Natural killer cell (primary cell): ENCODE measurements at regions not wholly inside any gene's neighbourhood (a gene's known extent, or its start where the extent isn't known, plus 50 kb on each side); places are given as distances from the start of the nearest gene placed in this dataset.
"Not testable (repeated sequence)": the region's sequence is repeated elsewhere in the genome, so short reads cannot be mapped to it uniquely, and the experiment has no call there.

ENCODE experiments used
- ATAC-seq, 3 donors: fragments of 150-1000 bp in 2 of 3; fragments of 200-7000 bp in 1 of 3; cut with Tn5 transposase; 1 replicate in 1 of 3; 2 replicates in 2 of 3; pipeline ENCODE4 v1.10.0; 2021; ENCODE audit warnings: mild to moderate bottlenecking in 2 of 3, moderate library complexity in 2 of 3
- DNase-seq, 2 donors: peaks; one replicate each; pipeline versions ENCODE4 v3.0.0 to v3.0.0-alpha.2; 2013 to 2021; ENCODE audit warnings: mixed read lengths in 1 of 2
- H3K27ac ChIP-seq: one replicate; pipeline ENCODE4 v1.5.1; 2013; ENCODE audit warnings: mild to moderate bottlenecking, low read length
- H3K27me3 ChIP-seq: one replicate; pipeline ENCODE4 v1.6.1; 2013; ENCODE audit warnings: low read length; ENCODE audit not compliant: control insufficient read depth, insufficient read depth
- H3K36me3 ChIP-seq: one replicate; pipeline ENCODE4 v1.6.1; 2013; ENCODE audit warnings: low read length; ENCODE audit not compliant: control insufficient read depth, insufficient read depth
- H3K4me1 ChIP-seq: one replicate; pipeline ENCODE4 v1.6.1; 2013; ENCODE audit warnings: low read length; ENCODE audit not compliant: control insufficient read depth, insufficient read depth
- H3K4me3 ChIP-seq: one replicate; pipeline ENCODE4 v1.5.1; 2013; ENCODE audit warnings: low read length
- H3K9me3 ChIP-seq: one replicate; pipeline ENCODE4 v1.6.1; 2013; ENCODE audit warnings: low read length; ENCODE audit not compliant: control insufficient read depth, insufficient read depth
- H3K27ac Mint-ChIP-seq, 2 donors: one replicate each; pipeline ENCODE4 v1.8.0; 2022; ENCODE audit warnings: mild to moderate bottlenecking in 2 of 2, mixed read lengths in 2 of 2, moderate library complexity in 1 of 2
- H3K27me3 Mint-ChIP-seq, 2 donors: one replicate each; pipeline ENCODE4 v1.8.0; 2022; ENCODE audit warnings: low read depth in 2 of 2, mixed read lengths in 2 of 2
- H3K36me3 Mint-ChIP-seq: one replicate; pipeline ENCODE4 v1.8.0; 2022; ENCODE audit warnings: mixed read lengths
- H3K4me1 Mint-ChIP-seq, 2 donors: one replicate each; pipeline ENCODE4 v1.8.0; 2022; ENCODE audit warnings: mixed read lengths in 2 of 2
- H3K4me3 Mint-ChIP-seq: one replicate; pipeline ENCODE4 v1.8.0; 2022; ENCODE audit warnings: mild to moderate bottlenecking, moderate library complexity, mixed read lengths
- H3K9me3 Mint-ChIP-seq, 2 donors: one replicate each; pipeline ENCODE4 v1.8.0; 2022; ENCODE audit warnings: mixed read lengths in 2 of 2
- CTCF ChIP-seq: fragments of 200-600 bp; IDR thresholded peaks from one replicate; pipeline ENCODE4 v1.8.0; 2022; ENCODE audit warnings: antibody characterized with exemption
- WGBS: methylation state at CpG from one replicate; pipeline ENCODE4 v1.1.7; 2013; ENCODE audit warnings: missing lambda C conversion rate; ENCODE audit not compliant: insufficient coverage; 5-methylcytosine and 5-hydroxymethylcytosine counted together
- intact Hi-C: fragments of 100-400 bp; cut with micrococcal nuclease; formaldehyde crosslinking; loops from one replicate; pipeline ENCODE4 v1.14.2; 2022

GRCh38 chr2:95685513-95685912 is 93.7 kb downstream of the TRIM43 start:
- Mint-ChIP-seq H3K9me3 (no peaks in the 10 kb centered on the region), H3K4me3 (no peak overlapping the region), H3K27ac (no peak overlapping the region), H3K4me1 (peaks cover 6 to 12% of the 10 kb centered on the region in 2 donors), H3K27me3 (peaks cover 17 to 39% of the 10 kb centered on the region in 2 donors), H3K36me3 (no peaks in the 10 kb centered on the region)
- DNase-seq (no peak), ATAC-seq (no peak)
- no peak overlapping the region for H3K27ac ChIP-seq
- no peaks in the 10 kb centered on the region for H3K9me3 ChIP-seq
- no peak for TF ChIP-seq CTCF
- H3K27me3 ChIP-seq, result no peaks in the 10 kb centered on the region
- WGBS, result 85% methylated on average over 2 of the region's 3 CpGs
- no peaks in the 10 kb centered on the region for H3K4me1 ChIP-seq
- H3K36me3 ChIP-seq, result no peaks in the 10 kb centered on the region
- H3K4me3 ChIP-seq, result no peak overlapping the region
- intact Hi-C loops, result no loop called here

DNA sequence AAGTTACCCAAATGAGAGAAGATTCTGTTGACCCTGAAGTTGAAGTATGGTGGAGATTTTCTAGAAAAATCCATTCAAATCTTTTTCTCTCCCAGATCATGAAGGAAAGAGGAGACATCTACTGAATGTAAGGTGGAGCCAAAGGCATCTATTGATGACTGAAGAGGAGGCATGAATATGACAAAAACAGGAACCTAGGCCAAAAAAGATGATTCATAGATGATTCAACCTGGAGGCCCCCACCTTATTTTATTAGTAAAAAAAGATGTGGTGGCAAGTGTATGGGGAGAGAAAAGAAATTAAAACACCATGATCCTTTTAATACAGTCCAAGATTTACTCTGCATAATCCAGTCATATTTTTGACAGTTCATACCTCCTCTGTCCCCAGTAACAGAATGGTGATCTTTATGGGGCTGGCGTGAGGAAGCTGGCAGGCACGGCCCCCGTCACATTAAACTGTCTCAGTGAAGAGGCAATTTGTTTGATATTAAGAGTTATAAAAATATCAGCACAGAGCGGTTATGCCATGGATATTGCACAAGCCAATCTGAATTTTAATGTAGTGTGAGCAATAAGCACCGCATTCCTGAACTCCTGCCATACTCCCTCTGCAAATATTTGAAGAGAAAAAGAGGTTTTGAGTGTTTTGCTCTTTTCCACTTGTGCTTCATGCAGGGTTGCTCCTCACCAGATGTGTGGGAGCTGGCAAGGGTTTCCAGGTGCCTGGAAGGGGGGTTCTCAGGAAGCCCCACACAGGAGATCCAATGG is 94.4 kb downstream of the TRIM43 start:
- not testable (repeated sequence) for H3K4me3 Mint-ChIP-seq, H3K36me3 Mint-ChIP-seq

GRCh38 chr2:95687852-95688251 is 96.1 kb downstream of the TRIM43 start:
- H3K4me1 ChIP-seq, H3K9me3 Mint-ChIP-seq, H3K27ac Mint-ChIP-seq, H3K4me1 Mint-ChIP-seq, intact Hi-C loops, H3K9me3 ChIP-seq, H3K27ac ChIP-seq, H3K36me3 Mint-ChIP-seq, H3K36me3 ChIP-seq, H3K4me3 ChIP-seq, DNase-seq, ATAC-seq, H3K4me3 Mint-ChIP-seq, H3K27me3 ChIP-seq: not testable (repeated sequence)
- 80% methylated on average over 1 of the region's 2 CpGs for WGBS
- H3K27me3 Mint-ChIP-seq, result peaks cover 11 to 32% of the 10 kb centered on the region in 2 donors

More for the DNA sequence above, 94.4 kb downstream of the TRIM43 start:
- H3K27ac Mint-ChIP-seq, H3K9me3 Mint-ChIP-seq, H3K4me1 ChIP-seq, H3K4me3 ChIP-seq, H3K27ac ChIP-seq, H3K27me3 ChIP-seq, intact Hi-C loops, H3K9me3 ChIP-seq, DNase-seq, ATAC-seq, H3K36me3 ChIP-seq: not testable (repeated sequence)
- Mint-ChIP-seq H3K4me1 (peaks cover 6 to 12% of the 10 kb centered on the region in 2 donors), H3K27me3 (peaks cover 17 to 38% of the 10 kb centered on the region in 2 donors)
- WGBS, result 96% methylated on average over 4 of the region's 5 CpGs

DNA sequence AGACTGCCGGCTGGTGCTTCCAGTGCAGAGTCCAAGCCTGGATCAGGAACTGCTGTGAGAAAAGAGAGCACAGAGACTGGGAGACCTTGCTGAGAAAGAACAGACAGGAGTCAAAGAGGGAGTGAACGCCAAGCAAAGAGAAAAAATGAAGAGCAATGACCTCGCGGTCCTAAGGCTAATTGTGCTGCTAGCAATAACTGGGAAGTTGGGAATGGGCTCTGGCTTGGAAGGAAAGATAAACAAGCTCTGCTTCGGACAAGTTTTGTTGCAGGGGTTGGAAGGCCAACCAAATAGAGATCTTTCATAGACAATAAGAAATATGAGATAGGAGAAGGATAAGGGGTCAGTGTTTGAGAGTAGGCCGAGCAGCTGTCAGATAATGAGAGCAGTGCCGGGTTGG is 99.4 kb downstream of the TRIM43 start:
- H3K4me3 Mint-ChIP-seq, ATAC-seq, H3K9me3 Mint-ChIP-seq, H3K27ac Mint-ChIP-seq, intact Hi-C loops, H3K27me3 ChIP-seq, H3K4me1 ChIP-seq, H3K36me3 ChIP-seq, H3K4me3 ChIP-seq, H3K27ac ChIP-seq, DNase-seq, H3K36me3 Mint-ChIP-seq, H3K9me3 ChIP-seq, H3K4me1 Mint-ChIP-seq: not testable (repeated sequence)
- WGBS, result 94% methylated on average over 7 of the region's 7 CpGs
- H3K27me3 Mint-ChIP-seq, result peaks cover 18 to 23% of the 10 kb centered on the region in 2 donors

DNA sequence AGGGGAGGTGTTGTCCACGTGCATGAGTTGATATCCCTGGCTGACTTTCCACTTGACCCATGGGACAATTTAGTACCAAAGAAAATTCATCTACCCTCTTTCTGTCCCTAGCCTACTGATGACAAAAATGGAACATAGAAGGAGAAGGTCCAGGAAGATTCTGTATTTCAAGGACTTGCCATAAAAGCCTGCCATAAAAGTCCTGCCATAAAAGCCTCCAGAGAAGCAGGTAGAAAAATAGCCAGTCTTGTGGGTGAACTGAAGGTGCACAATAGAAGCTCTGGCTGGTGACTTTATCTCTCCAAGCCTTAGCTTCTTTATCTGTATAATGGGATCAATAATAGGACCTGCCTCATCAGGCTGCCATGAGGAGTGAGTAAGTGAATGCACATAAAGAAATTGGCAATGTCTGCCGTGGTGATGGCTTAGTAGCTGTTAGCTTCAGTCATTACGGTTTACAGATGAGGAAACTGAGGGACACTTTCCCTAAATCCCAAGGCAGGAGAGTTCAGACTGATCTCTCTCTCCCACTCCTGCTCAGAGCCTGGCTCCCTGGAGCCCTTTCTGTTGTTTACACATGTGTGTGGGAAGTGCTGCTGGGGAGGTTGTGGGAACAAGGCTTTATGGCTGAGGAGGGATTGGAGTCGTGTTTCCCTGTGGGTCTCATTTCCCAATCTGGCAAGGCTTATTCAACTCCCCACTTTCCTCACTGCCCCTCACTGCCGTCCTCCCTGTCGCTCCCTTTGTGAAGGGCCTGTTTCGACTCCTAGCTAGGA is 101.5 kb downstream of the TRIM43 start:
- H3K36me3 ChIP-seq, H3K27ac Mint-ChIP-seq, H3K9me3 Mint-ChIP-seq, H3K4me1 ChIP-seq, H3K9me3 ChIP-seq, H3K27me3 ChIP-seq, H3K4me3 ChIP-seq, intact Hi-C loops, DNase-seq, H3K36me3 Mint-ChIP-seq, H3K4me3 Mint-ChIP-seq, H3K27ac ChIP-seq, H3K4me1 Mint-ChIP-seq, ATAC-seq: not testable (repeated sequence)
- WGBS, result 87% methylated on average over 4 of the region's 7 CpGs
- peaks cover 21 to 39% of the 10 kb centered on the region in 2 donors for H3K27me3 Mint-ChIP-seq
